DND-41 (cell line): ENCODE measurements at regions not wholly inside any gene's neighbourhood (a gene's known extent, or its start where the extent isn't known, plus 50 kb on each side); places are given as distances from the start of the nearest gene placed in this dataset.

Experiments
- CTCF ChIP-seq: IDR thresholded peaks from 2 replicates; pipeline ENCODE4 v1.5.1; 2012; ENCODE audit warnings: borderline replicate concordance, low read length, moderate library complexity, mild to moderate bottlenecking; ENCODE audit not compliant: poor library complexity, severe bottlenecking; ENCODE audit errors: extremely low read depth
- EZH2 ChIP-seq: IDR thresholded peaks from 3 replicates; pipeline ENCODE4 v1.6.1; 2012; ENCODE audit warnings: borderline replicate concordance, low read depth, mild to moderate bottlenecking, moderate library complexity, low read length, inconsistent platforms; ENCODE audit not compliant: severe bottlenecking

DNA sequence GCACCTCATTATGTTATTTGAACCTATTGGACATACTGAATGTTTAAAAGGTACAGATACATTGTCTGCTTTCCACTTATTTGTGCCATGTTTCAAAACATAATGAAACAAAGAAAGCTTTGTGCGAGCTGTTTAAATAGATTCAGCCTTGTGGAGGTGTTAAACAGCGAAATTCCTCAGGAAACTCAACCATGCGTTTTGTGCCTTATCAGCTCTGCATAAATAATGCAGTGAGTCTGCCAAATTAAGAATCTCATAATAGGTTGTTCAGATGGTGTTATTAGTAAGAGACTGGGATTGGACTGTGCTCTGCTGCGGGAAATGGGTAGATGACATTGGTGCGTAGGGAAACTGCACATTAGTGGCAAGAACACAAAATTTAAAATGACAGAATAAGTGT lies 163.7 kb upstream of the CLEC14A start:
- TF ChIP-seq CTCF (no peak), EZH2 (no peak)
